Tibial artery (tissue), 4 donors: ENCODE measurements at regions not wholly inside any gene's neighbourhood (a gene's known extent, or its start where the extent isn't known, plus 50 kb on each side); places are given as distances from the start of the nearest gene placed in this dataset.
"Not testable (repeated sequence)": the region's sequence is repeated elsewhere in the genome, so short reads cannot be mapped to it uniquely, and the experiment has no call there.

ENCODE experiments used
- DNase-seq, 2 donors: peaks; one replicate each; pipeline ENCODE4 v3.0.0-alpha.2; 2019
- H3K27ac ChIP-seq, 2 donors: fragments of 200-600 bp; sonication (generic) in 1 of 2; 1 replicate in 1 of 2; 2 replicates in 1 of 2; pipeline ENCODE4 v1.5.1; 2018 to 2019; ENCODE audit warnings: mild to moderate bottlenecking in 1 of 2
- H3K27me3 ChIP-seq, 2 donors: fragments of 200-600 bp; sonication (generic) in 1 of 2; one replicate each; pipeline versions ENCODE4 v1.5.1 to v1.6.0; 2016 to 2019
- H3K36me3 ChIP-seq, 3 donors: fragments of 200-600 bp; sonication (generic) in 2 of 3; one replicate each; pipeline ENCODE4 v1.5.1; 2016 to 2019; ENCODE audit warnings: mild to moderate bottlenecking in 2 of 3
- H3K4me1 ChIP-seq, 4 donors: fragments of 200-600 bp; sonication (generic) in 2 of 4; 1 replicate in 3 of 4; 2 replicates in 1 of 4; pipeline ENCODE4 v1.5.1; 2016 to 2019
- H3K4me3 ChIP-seq, 2 donors: fragments of 200-600 bp; sonication (generic) in 1 of 2; 1 replicate in 1 of 2; 2 replicates in 1 of 2; pipeline ENCODE4 v1.5.1; 2018 to 2019; ENCODE audit warnings: mild to moderate bottlenecking in 2 of 2
- H3K9me3 ChIP-seq, 3 donors: fragments of 200-600 bp; sonication (generic) in 1 of 3; one replicate each; pipeline ENCODE4 v1.5.1; 2016 to 2019
- CTCF ChIP-seq, 2 experiments: fragments of 200-600 bp in 1 of 2; fragments of 450-650 bp in 1 of 2; IDR thresholded peaks; one replicate each; pipeline ENCODE4 v1.5.1; 2017 to 2019; ENCODE audit warnings: antibody characterized with exemption in 2 of 2, mild to moderate bottlenecking in 1 of 2, moderate library complexity in 1 of 2
- intact Hi-C: fragments of 100-400 bp; cut with DNase I; formaldehyde crosslinking; loops from one replicate; pipeline ENCODE4 v1.15.0; 2023; ENCODE audit warnings: low total_unique reads

DNA sequence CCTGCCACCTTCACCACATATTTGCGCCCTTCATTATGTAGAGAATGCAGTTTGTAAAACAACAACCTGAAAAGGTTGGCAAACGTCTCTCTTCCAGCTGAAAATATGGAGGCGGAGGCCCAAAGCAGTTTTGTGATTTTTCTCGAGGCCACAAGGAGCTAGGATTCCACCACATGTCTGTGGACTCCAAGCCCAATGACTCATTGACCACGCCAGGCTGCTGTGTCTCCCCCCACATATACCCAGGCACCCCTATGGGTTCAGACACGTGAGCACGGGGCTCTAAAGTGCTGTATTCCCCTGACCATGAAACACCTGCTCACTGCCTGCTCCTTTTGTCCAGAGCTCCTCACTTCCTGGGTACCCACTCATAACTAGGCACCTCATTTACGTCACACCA lies 121.4 kb upstream of the CDH5 start:
- DNase-seq = no peak
- Histone ChIP-seq H3K27ac (no peak overlapping the region), H3K36me3 (no peaks in the 10 kb centered on the region), H3K27me3 (no peaks in the 10 kb centered on the region), H3K4me3 (no peak overlapping the region), H3K9me3 (no peaks in the 10 kb centered on the region), H3K4me1 (peaks cover 0 to 4% (median 0%) of the 10 kb centered on the region in 4 donors)
- no peak for TF ChIP-seq CTCF (IDR thresholded peaks at IDR 0.05)
- intact Hi-C loops = no loop called here

- Histone ChIP-seq H3K36me3 (no peaks in the 10 kb centered on the region), H3K9me3 (no peaks in the 10 kb centered on the region), H3K27ac (no peak overlapping the region), H3K4me1 (no peaks in the 10 kb centered on the region), H3K4me3 (no peak overlapping the region), H3K27me3 (no peaks in the 10 kb centered on the region)
- intact Hi-C loops = no loop called here
- TF ChIP-seq CTCF (IDR thresholded peaks at IDR 0.05) = no peak
- DNase-seq = no peak
Measured at GRCh38 chr16:66242672-66243071, 123.8 kb upstream of the CDH5 start.

DNA sequence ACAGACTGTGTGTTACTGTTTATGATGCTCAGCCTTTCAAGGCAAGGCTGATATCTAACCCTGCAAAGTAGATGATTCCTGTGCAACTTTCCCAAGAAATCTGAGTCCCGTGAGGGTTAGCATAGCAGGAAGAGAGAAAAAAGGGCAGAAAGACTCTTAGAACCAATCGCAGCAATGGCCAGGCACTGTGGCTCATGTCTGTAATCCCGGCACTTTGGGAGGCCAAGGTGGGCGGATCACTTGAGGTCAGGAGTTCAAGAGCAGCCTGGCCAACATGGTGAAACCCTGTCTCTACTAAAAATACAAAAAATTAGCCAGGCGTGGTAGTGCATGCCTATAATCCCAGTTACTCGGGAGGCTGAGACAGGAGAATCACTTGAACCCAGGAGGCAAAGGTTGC lies 124.3 kb upstream of the CDH5 start:
- DNase-seq, H3K36me3 ChIP-seq, H3K27ac ChIP-seq, H3K4me1 ChIP-seq, H3K27me3 ChIP-seq, intact Hi-C loops, H3K9me3 ChIP-seq, H3K4me3 ChIP-seq: not testable (repeated sequence)

GRCh38 chr16:66240631-66241395 lies 125.7 kb upstream of the CDH5 start:
- no peak overlapping the region for H3K27ac ChIP-seq
- no peak for TF ChIP-seq CTCF (IDR thresholded peaks at IDR 0.05)
- intact Hi-C loops = no loop called here

GRCh38 chr16:66240088-66240487 lies 126.4 kb upstream of the CDH5 start:
- H3K4me3 ChIP-seq = no peak overlapping the region
- no peak overlapping the region for H3K27ac ChIP-seq
- no peaks in the 10 kb centered on the region for H3K4me1 ChIP-seq
- no peak for TF ChIP-seq CTCF (IDR thresholded peaks at IDR 0.05)
- no peaks in the 10 kb centered on the region for H3K9me3 ChIP-seq
- no peaks in the 10 kb centered on the region for H3K27me3 ChIP-seq
- DNase-seq = no peak
- no peaks in the 10 kb centered on the region for H3K36me3 ChIP-seq
- intact Hi-C loops = no loop called here

More at GRCh38 chr16:66240631-66241395, 125.7 kb upstream of the CDH5 start:
- Histone ChIP-seq H3K36me3 (no peaks in the 10 kb centered on the region), H3K4me1 (no peaks in the 10 kb centered on the region), H3K4me3 (no peak overlapping the region), H3K9me3 (no peaks in the 10 kb centered on the region), H3K27me3 (no peaks in the 10 kb centered on the region)
- DNase-seq = no peak

DNA sequence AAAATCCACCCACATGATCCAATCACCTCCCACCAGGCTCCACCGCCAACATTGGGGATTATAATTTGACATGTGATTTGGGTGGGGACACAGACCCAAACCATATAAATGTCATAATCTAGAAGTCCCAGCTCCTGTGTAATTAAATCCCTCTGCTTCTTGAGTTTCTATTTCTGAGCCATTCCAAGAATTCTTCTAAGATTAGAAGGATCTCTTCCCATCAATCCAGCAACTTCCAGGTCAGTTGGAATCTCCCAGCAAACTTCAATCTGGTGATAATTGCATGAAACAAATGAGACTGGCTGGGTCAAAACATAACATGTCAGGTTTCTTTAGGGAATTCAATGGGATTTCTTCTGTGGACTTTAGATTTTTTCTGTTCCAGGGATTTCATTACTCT lies 127.8 kb upstream of the CDH5 start:
- no peak for TF ChIP-seq CTCF (IDR thresholded peaks at IDR 0.05)
- Histone ChIP-seq H3K27me3 (no peaks in the 10 kb centered on the region), H3K27ac (no peak overlapping the region), H3K4me1 (no peaks in the 10 kb centered on the region), H3K4me3 (no peak overlapping the region), H3K9me3 (no peaks in the 10 kb centered on the region), H3K36me3 (no peaks in the 10 kb centered on the region)
- no peak for DNase-seq
- intact Hi-C loops = no loop called here
